Ovary (tissue), 3 donors: ENCODE measurements at regions not wholly inside any gene's neighbourhood (a gene's known extent, or its start where the extent isn't known, plus 50 kb on each side); places are given as distances from the start of the nearest gene placed in this dataset.

ENCODE experiments used
- CTCF ChIP-seq, 3 donors: fragments of 450-650 bp in 2 of 3; fragments of 200-600 bp in 1 of 3; IDR thresholded peaks; one replicate each; pipeline versions ENCODE4 v1.5.1 to v1.8.0; 2016 to 2022; ENCODE audit warnings: antibody characterized with exemption in 3 of 3, mild to moderate bottlenecking in 1 of 3
- POLR2A ChIP-seq: fragments of 450-650 bp; IDR thresholded peaks from one replicate; pipeline ENCODE4 v1.6.1; 2017; ENCODE audit warnings: antibody characterized with exemption, mild to moderate bottlenecking, moderate library complexity
- donor health status: DM: no; HTN: no; CAD: no.

DNA sequence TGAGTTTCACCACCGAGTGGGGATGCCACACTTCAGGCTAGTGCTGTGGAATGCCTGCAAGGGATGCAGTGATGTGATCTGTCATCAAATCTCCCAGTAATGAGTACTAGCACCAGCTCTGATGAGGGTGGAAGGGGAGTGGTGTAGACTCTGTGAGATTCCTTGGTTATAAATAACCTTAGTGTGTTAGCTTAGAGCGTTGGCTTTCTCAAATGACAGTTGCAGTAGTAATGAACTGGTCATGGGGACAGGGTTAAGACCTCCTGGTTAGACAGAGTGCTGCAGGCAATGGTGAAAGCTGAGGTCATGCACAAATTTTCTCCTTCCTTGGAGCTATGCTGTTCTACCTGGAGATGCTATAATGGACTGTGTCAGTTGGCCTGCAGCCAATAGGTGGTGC is 1063.4 kb upstream of the CRIM1 start:
- TF ChIP-seq POLR2A (no peak), CTCF (IDR thresholded peaks at IDR 0.05) (no peak)
